Daoy (cell line): ENCODE measurements at regions not wholly inside any gene's neighbourhood (a gene's known extent, or its start where the extent isn't known, plus 50 kb on each side); places are given as distances from the start of the nearest gene placed in this dataset.
"Not testable (repeated sequence)": the region's sequence is repeated elsewhere in the genome, so short reads cannot be mapped to it uniquely, and the experiment has no call there.

Experiments used
- DNase-seq: peaks from one replicate; pipeline ENCODE4 v3.0.0-alpha.2; 2015; ENCODE audit warnings: low read depth

GRCh38 chr7:120181499-120181898 is 91.5 kb upstream of the KCND2 start:
- no peak for DNase-seq

GRCh38 chr7:120184866-120185265 is 88.1 kb upstream of the KCND2 start:
- DNase-seq, result no peak

GRCh38 chr7:120185940-120186682 is 86.9 kb upstream of the KCND2 start:
- DNase-seq, result no peak

- DNase-seq, result no peak
Observed at GRCh38 chr7:120186688-120187087, 86.3 kb upstream of the KCND2 start.

GRCh38 chr7:120189623-120190022 is 83.4 kb upstream of the KCND2 start:
- no peak for DNase-seq

GRCh38 chr7:120190109-120190508 is 82.9 kb upstream of the KCND2 start:
- no peak for DNase-seq

- DNase-seq, result no peak
Observed at GRCh38 chr7:120190566-120190965, 82.4 kb upstream of the KCND2 start.

GRCh38 chr7:120191423-120191822 is 81.6 kb upstream of the KCND2 start:
- not testable (repeated sequence) for DNase-seq

- DNase-seq, result no peak
Observed at GRCh38 chr7:120201290-120201689, 71.7 kb upstream of the KCND2 start.

- no peak for DNase-seq
Observed at GRCh38 chr7:120205101-120205500, 67.9 kb upstream of the KCND2 start.

- DNase-seq, result no peak
Observed at GRCh38 chr7:120207037-120207436, 65.9 kb upstream of the KCND2 start.

GRCh38 chr7:120215654-120216053 is 57.3 kb upstream of the KCND2 start:
- DNase-seq, result no peak

- DNase-seq, result no peak
Observed at GRCh38 chr7:120216947-120217346, 56.0 kb upstream of the KCND2 start.

- DNase-seq, result no peak
Observed at GRCh38 chr7:120218712-120219111, 54.3 kb upstream of the KCND2 start.

GRCh38 chr7:120221666-120222065 is 51.3 kb upstream of the KCND2 start:
- DNase-seq, result no peak
